Neural cell (in vitro differentiated cells): ENCODE measurements at regions not wholly inside any gene's neighbourhood (a gene's known extent, or its start where the extent isn't known, plus 50 kb on each side); places are given as distances from the start of the nearest gene placed in this dataset.

Source experiments
- H2AFZ ChIP-seq: fragments of 200-600, 300-800 bp; sonication (generic), shearing (Covaris generic); 2 replicates; pipeline ENCODE4 v1.6.0; 2014; ENCODE audit warnings: low read depth, mild to moderate bottlenecking, antibody characterized with exemption, low read length, moderate library complexity
- H3F3A ChIP-seq: fragments of 200-600 bp; shearing (Covaris generic); 2 replicates; pipeline ENCODE4 v1.6.1; 2016; ENCODE audit warnings: mild to moderate bottlenecking, moderate library complexity, mixed read lengths, antibody characterized with exemption, low read length; ENCODE audit not compliant: insufficient read depth, poor library complexity, severe bottlenecking
- H3K27ac ChIP-seq: fragments of 200-600, 300-800 bp; sonication (generic), shearing (Covaris generic); 2 replicates; pipeline ENCODE4 v1.5.1; 2014; ENCODE audit warnings: mild to moderate bottlenecking, low read length, moderate library complexity
- H3K27me3 ChIP-seq: fragments of 300-800, 200-600 bp; sonication (generic), shearing (Covaris generic); 2 replicates; pipeline ENCODE4 v1.6.0; 2014; ENCODE audit warnings: mild to moderate bottlenecking, low read depth, low read length, moderate library complexity; ENCODE audit not compliant: insufficient read depth
- H3K36me3 ChIP-seq: fragments of 300-800, 200-600 bp; sonication (generic), shearing (Covaris generic); 2 replicates; pipeline ENCODE4 v1.5.1; 2014; ENCODE audit warnings: mild to moderate bottlenecking, antibody characterized with exemption, low read length, moderate library complexity; ENCODE audit not compliant: insufficient read depth
- H3K4me2 ChIP-seq: fragments of 300-800, 200-600 bp; sonication (generic), shearing (Covaris generic); 2 replicates; pipeline ENCODE4 v1.6.0; 2014; ENCODE audit warnings: mild to moderate bottlenecking, low read length
- H3K4me3 ChIP-seq: fragments of 300-800, 200-600 bp; sonication (generic), shearing (Covaris generic); 2 replicates; pipeline ENCODE4 v1.5.1; 2014; ENCODE audit warnings: mild to moderate bottlenecking, low read length, moderate library complexity
- H3K79me2 ChIP-seq: fragments of 200-600 bp; shearing (Covaris generic); replicated peaks from 2 replicates; pipeline ENCODE4 v1.6.0; 2014; ENCODE audit warnings: mild to moderate bottlenecking, low read length, moderate library complexity; ENCODE audit not compliant: insufficient read depth
- H3K9ac ChIP-seq: fragments of 300-800, 200-600 bp; sonication (generic), shearing (Covaris generic); 2 replicates; pipeline ENCODE4 v1.6.1; 2016; ENCODE audit warnings: mild to moderate bottlenecking, low read length, mixed read lengths
- H3K9me2 ChIP-seq: fragments of 200-600 bp; shearing (Covaris generic); 2 replicates; pipeline ENCODE4 v1.6.1; 2016; ENCODE audit warnings: mild to moderate bottlenecking, low read length, mixed read lengths; ENCODE audit not compliant: insufficient read depth
- H3K9me3 ChIP-seq: fragments of 200-600, 300-800 bp; sonication (generic), shearing (Covaris generic); 2 replicates; pipeline ENCODE4 v1.6.1; 2016; ENCODE audit warnings: mild to moderate bottlenecking, mixed run types, low read length, moderate library complexity, mixed read lengths
- H4K20me1 ChIP-seq: fragments of 200-600 bp; shearing (Covaris generic); 2 replicates; pipeline ENCODE4 v1.6.1; 2016; ENCODE audit warnings: mild to moderate bottlenecking, mixed run types; ENCODE audit not compliant: insufficient read depth
- CTCF ChIP-seq: fragments of 450-650 bp; IDR thresholded peaks from 2 replicates; pipeline ENCODE4 v1.5.1; 2014; ENCODE audit warnings: antibody characterized with exemption, mild to moderate bottlenecking, moderate library complexity; ENCODE audit not compliant: poor library complexity, severe bottlenecking
- EP300 ChIP-seq: fragments of 450-650 bp; conservative IDR thresholded peaks from 2 replicates; pipeline ENCODE4 v1.6.1; 2014; ENCODE audit warnings: antibody characterized with exemption, mild to moderate bottlenecking, moderate library complexity; ENCODE audit not compliant: poor library complexity, severe bottlenecking
- EZH2 ChIP-seq: fragments of 200-600, 300-800 bp; shearing (Covaris generic), sonication (generic); IDR thresholded peaks from 2 replicates; pipeline ENCODE4 v1.6.1; 2014; ENCODE audit warnings: antibody characterized with exemption, low read length, borderline replicate concordance, mild to moderate bottlenecking; ENCODE audit not compliant: insufficient read depth, poor library complexity, severe bottlenecking
- MXI1 ChIP-seq: fragments of 450-650 bp; conservative IDR thresholded peaks from 2 replicates; pipeline ENCODE4 v1.6.1; 2014; ENCODE audit warnings: antibody characterized with exemption, mild to moderate bottlenecking; ENCODE audit not compliant: poor library complexity, severe bottlenecking
- POLR2AphosphoS5 ChIP-seq: IDR thresholded peaks from 2 replicates; pipeline ENCODE4 v1.6.1; 2012
- RAD21 ChIP-seq: fragments of 450-650 bp; conservative IDR thresholded peaks from 2 replicates; pipeline ENCODE4 v1.6.1; 2014; ENCODE audit warnings: antibody characterized with exemption, mild to moderate bottlenecking, moderate library complexity
- REST ChIP-seq: IDR thresholded peaks from 2 replicates; pipeline ENCODE4 v1.6.1; 2012; ENCODE audit warnings: borderline replicate concordance
- SMC3 ChIP-seq: fragments of 450-650 bp; conservative IDR thresholded peaks from 2 replicates; pipeline ENCODE4 v1.6.1; 2014; ENCODE audit warnings: antibody characterized with exemption, mild to moderate bottlenecking, moderate library complexity; ENCODE audit not compliant: poor library complexity
- TAF1 ChIP-seq: IDR thresholded peaks from 2 replicates; pipeline ENCODE4 v1.6.1; 2012; ENCODE audit warnings: low read depth

GRCh38 chr2:503288-503999 lies 173.8 kb downstream of the TMEM18 start:
- H3K27me3 ChIP-seq: no peaks in the 10 kb centered on the region
- H3K9me2 ChIP-seq: no peaks in the 10 kb centered on the region
- H3K9ac ChIP-seq: no peak overlapping the region
- no peak overlapping the region for H3K27ac ChIP-seq
- no peaks in the 10 kb centered on the region for H4K20me1 ChIP-seq
- H3F3A ChIP-seq: no peaks in the 10 kb centered on the region
- no peaks in the 10 kb centered on the region for H3K9me3 ChIP-seq
- no peak overlapping the region for H3K4me2 ChIP-seq
- no peaks in the 10 kb centered on the region for H3K79me2 ChIP-seq
- no peak overlapping the region for H3K4me3 ChIP-seq
- no peaks in the 10 kb centered on the region for H3K36me3 ChIP-seq
- no peak for TF ChIP-seq EP300
- no peak for TF ChIP-seq TAF1
- TF ChIP-seq EZH2: no peak
- TF ChIP-seq CTCF: no peak
- no peak for TF ChIP-seq REST
- TF ChIP-seq POLR2AphosphoS5: no peak
- no peak for TF ChIP-seq RAD21
- TF ChIP-seq MXI1: no peak
- no peak for TF ChIP-seq SMC3
- no peak overlapping the region for H2AFZ ChIP-seq

GRCh38 chr2:502831-503230 lies 174.4 kb downstream of the TMEM18 start:
- Histone ChIP-seq H3K27me3 (no peaks in the 10 kb centered on the region), H3K4me2 (no peak overlapping the region), H3K4me3 (no peak overlapping the region), H3K9ac (no peak overlapping the region), H3F3A (no peaks in the 10 kb centered on the region), H4K20me1 (no peaks in the 10 kb centered on the region), H3K79me2 (no peaks in the 10 kb centered on the region), H2AFZ (no peak overlapping the region), H3K36me3 (no peaks in the 10 kb centered on the region), H3K27ac (no peak overlapping the region), H3K9me2 (no peaks in the 10 kb centered on the region), H3K9me3 (no peaks in the 10 kb centered on the region)
- TF ChIP-seq POLR2AphosphoS5 (no peak), RAD21 (no peak), TAF1 (no peak), REST (no peak), EZH2 (no peak), CTCF (no peak)
